ENCODE measurements at regions not wholly inside any gene's neighbourhood (a gene's known extent, or its start where the extent isn't known, plus 50 kb on each side); places are given as distances from the start of the nearest gene placed in this dataset.
"Not testable (repeated sequence)": the region's sequence is repeated elsewhere in the genome, so short reads cannot be mapped to it uniquely, and the experiment has no call there.

- DNase-seq (ENCODE audit: low spot score in 2 of 2) (no peak), ATAC-seq (ENCODE audit: low read depth) (no peak)
- H3K4me3 Mint-ChIP-seq: no peak overlapping the region
These were observed 61.2 kb upstream of the ETV3 start for GRCh38 chr1:157199421-157199755.

GRCh38 chr1:157198619-157199420 lies 60.6 kb upstream of the ETV3 start:
- Mint-ChIP-seq H3K9me3 (no peaks in the 10 kb centered on the region), H3K36me3 (no peaks in the 10 kb centered on the region), H3K4me1 (peaks cover 2% of the 10 kb centered on the region), H3K27me3 (peaks cover 9% of the 10 kb centered on the region), H3K27ac (no peak overlapping the region), H3K4me3 (no peak overlapping the region)
- DNase-seq (ENCODE audit: low spot score in 2 of 2) (no peak), ATAC-seq (ENCODE audit: low read depth) (no peak)

More at GRCh38 chr1:157199421-157199755, 61.2 kb upstream of the ETV3 start:
- Mint-ChIP-seq H3K27me3 (peaks cover 6% of the 10 kb centered on the region), H3K4me1 (no peaks in the 10 kb centered on the region), H3K9me3 (no peaks in the 10 kb centered on the region), H3K36me3 (no peaks in the 10 kb centered on the region), H3K27ac (no peak overlapping the region)

- no peak overlapping the region for H3K27ac Mint-ChIP-seq
- H3K9me3 Mint-ChIP-seq: no peaks in the 10 kb centered on the region
- H3K4me1 Mint-ChIP-seq: peaks cover 7% of the 10 kb centered on the region
- no peak for ATAC-seq (ENCODE audit: low read depth)
- H3K36me3 Mint-ChIP-seq: no peaks in the 10 kb centered on the region
- no peak for DNase-seq (ENCODE audit: low spot score in 2 of 2)
- H3K4me3 Mint-ChIP-seq: no peak overlapping the region
- H3K27me3 Mint-ChIP-seq: peaks cover 11% of the 10 kb centered on the region
These were observed 59.8 kb upstream of the ETV3 start for GRCh38 chr1:157197906-157198435.

- peak; percentile 59 for ATAC-seq (ENCODE audit: low read depth)
- H3K27ac Mint-ChIP-seq; H3K4me3 Mint-ChIP-seq; H3K9me3 Mint-ChIP-seq; H3K4me1 Mint-ChIP-seq; H3K36me3 Mint-ChIP-seq; DNase-seq (ENCODE audit: low spot score in 2 of 2): not testable (repeated sequence)
- H3K27me3 Mint-ChIP-seq: peaks cover 14% of the 10 kb centered on the region
These were observed 58.7 kb upstream of the ETV3 start for GRCh38 chr1:157196670-157197456.

GRCh38 chr1:157196245-157196543 lies 58.0 kb upstream of the ETV3 start:
- no peak for ATAC-seq (ENCODE audit: low read depth)
- Mint-ChIP-seq H3K27ac (no peak overlapping the region), H3K9me3 (no peaks in the 10 kb centered on the region), H3K4me1 (peaks cover 7% of the 10 kb centered on the region), H3K4me3 (no peak overlapping the region), H3K36me3 (no peaks in the 10 kb centered on the region), H3K27me3 (peaks cover 14% of the 10 kb centered on the region)
- no peak for DNase-seq (ENCODE audit: low spot score in 2 of 2)

GRCh38 chr1:157195521-157196244 lies 57.5 kb upstream of the ETV3 start:
- H3K27me3 Mint-ChIP-seq: peaks cover 14% of the 10 kb centered on the region
- no peak overlapping the region for H3K4me3 Mint-ChIP-seq
- H3K36me3 Mint-ChIP-seq: no peaks in the 10 kb centered on the region
- H3K9me3 Mint-ChIP-seq: no peaks in the 10 kb centered on the region
- H3K4me1 Mint-ChIP-seq: peaks cover 7% of the 10 kb centered on the region
- ATAC-seq (ENCODE audit: low read depth) (no peak), DNase-seq (ENCODE audit: low spot score in 2 of 2) (no peak)
- H3K27ac Mint-ChIP-seq: no peak overlapping the region

GRCh38 chr1:157194731-157195520 lies 56.7 kb upstream of the ETV3 start:
- Mint-ChIP-seq H3K27me3 (peaks cover 16% of the 10 kb centered on the region), H3K27ac (no peak overlapping the region), H3K9me3 (no peaks in the 10 kb centered on the region), H3K4me3 (no peak overlapping the region), H3K36me3 (no peaks in the 10 kb centered on the region), H3K4me1 (peaks cover 7% of the 10 kb centered on the region)
- ATAC-seq (ENCODE audit: low read depth): no peak
- DNase-seq (ENCODE audit: low spot score in 2 of 2): no peak

- ATAC-seq (ENCODE audit: low read depth) (peak; percentile 49), DNase-seq (ENCODE audit: low spot score in 2 of 2) (peak; percentile 65 to 66)
- H3K27me3 Mint-ChIP-seq: peaks cover 22% of the 10 kb centered on the region
- no peak overlapping the region for H3K4me3 Mint-ChIP-seq
- H3K36me3 Mint-ChIP-seq: no peaks in the 10 kb centered on the region
- H3K4me1 Mint-ChIP-seq: peaks cover 7% of the 10 kb centered on the region
- no peaks in the 10 kb centered on the region for H3K9me3 Mint-ChIP-seq
- no peak overlapping the region for H3K27ac Mint-ChIP-seq
These were observed 55.7 kb upstream of the ETV3 start for GRCh38 chr1:157193702-157194391.

- no peak for DNase-seq (ENCODE audit: low spot score in 2 of 2)
- Mint-ChIP-seq H3K9me3 (no peaks in the 10 kb centered on the region), H3K4me1 (peaks cover 7% of the 10 kb centered on the region), H3K36me3 (no peaks in the 10 kb centered on the region), H3K27ac (no peak overlapping the region), H3K4me3 (no peak overlapping the region), H3K27me3 (peaks cover 24% of the 10 kb centered on the region)
- ATAC-seq (ENCODE audit: low read depth): no peak
These were observed 55.0 kb upstream of the ETV3 start for GRCh38 chr1:157193219-157193618.

GRCh38 chr1:157189986-157190982 lies 52.1 kb upstream of the ETV3 start:
- no peak overlapping the region for H3K27ac Mint-ChIP-seq
- no peak for ATAC-seq (ENCODE audit: low read depth)
- H3K27me3 Mint-ChIP-seq: peaks cover 26% of the 10 kb centered on the region
- no peaks in the 10 kb centered on the region for H3K9me3 Mint-ChIP-seq
- peaks cover 7% of the 10 kb centered on the region for H3K4me1 Mint-ChIP-seq
- H3K4me3 Mint-ChIP-seq: no peak overlapping the region
- no peaks in the 10 kb centered on the region for H3K36me3 Mint-ChIP-seq
- DNase-seq (ENCODE audit: low spot score in 2 of 2): no peak

GRCh38 chr1:157189096-157189495 lies 50.9 kb upstream of the ETV3 start:
- ATAC-seq (ENCODE audit: low read depth) (no peak), DNase-seq (ENCODE audit: low spot score in 2 of 2) (no peak)
- Mint-ChIP-seq H3K9me3 (no peaks in the 10 kb centered on the region), H3K27ac (no peak overlapping the region), H3K36me3 (no peaks in the 10 kb centered on the region), H3K27me3 (peaks cover 24% of the 10 kb centered on the region), H3K4me1 (peaks cover 7% of the 10 kb centered on the region), H3K4me3 (no peak overlapping the region)
